ENCODE measurements at regions not wholly inside any gene's neighbourhood (a gene's known extent, or its start where the extent isn't known, plus 50 kb on each side); places are given as distances from the start of the nearest gene placed in this dataset.

DNA sequence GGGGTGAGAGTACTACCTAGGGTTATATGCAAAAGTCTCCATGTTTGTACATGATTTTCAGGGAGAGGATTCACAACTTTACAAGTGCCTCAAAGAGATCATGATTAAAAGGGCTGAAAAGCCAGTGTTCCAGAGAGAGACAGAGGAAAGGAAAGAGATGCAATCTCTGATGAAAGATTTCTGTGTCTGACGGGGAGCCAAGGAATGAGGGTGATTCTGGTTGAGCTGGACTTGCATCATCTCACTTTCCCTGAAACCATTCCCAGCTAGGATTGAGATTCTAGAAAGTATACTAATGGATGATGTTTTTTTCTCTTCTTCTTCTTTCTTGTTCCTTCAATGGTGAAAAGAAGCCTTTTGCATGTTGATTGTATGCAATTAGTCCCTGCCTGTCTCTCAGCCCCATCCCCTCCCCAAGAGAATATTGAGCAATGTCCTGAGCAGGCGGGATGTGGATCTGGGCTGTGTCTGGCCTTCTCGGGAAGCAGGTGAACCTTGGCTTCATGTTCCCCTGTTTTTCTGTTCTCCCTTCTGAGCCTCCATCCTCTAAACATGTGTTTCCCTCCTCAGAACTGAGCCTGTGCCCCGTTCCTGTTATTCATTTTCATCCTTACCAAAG lies 186.1 kb downstream of the ZNF365 start:
- no peaks in the 10 kb centered on the region for H3K9me2 ChIP-seq (replicated peaks; ENCODE audit: low read length)
- TF ChIP-seq EZH2phosphoT487 (IDR thresholded peaks at IDR 0.05; ENCODE audit: borderline replicate concordance, low read length) (no peak), EZH2 (IDR thresholded peaks at IDR 0.05; ENCODE audit: low read length, unreplicated experiment) (no peak)
- TF ChIP-seq, protein P1, sequence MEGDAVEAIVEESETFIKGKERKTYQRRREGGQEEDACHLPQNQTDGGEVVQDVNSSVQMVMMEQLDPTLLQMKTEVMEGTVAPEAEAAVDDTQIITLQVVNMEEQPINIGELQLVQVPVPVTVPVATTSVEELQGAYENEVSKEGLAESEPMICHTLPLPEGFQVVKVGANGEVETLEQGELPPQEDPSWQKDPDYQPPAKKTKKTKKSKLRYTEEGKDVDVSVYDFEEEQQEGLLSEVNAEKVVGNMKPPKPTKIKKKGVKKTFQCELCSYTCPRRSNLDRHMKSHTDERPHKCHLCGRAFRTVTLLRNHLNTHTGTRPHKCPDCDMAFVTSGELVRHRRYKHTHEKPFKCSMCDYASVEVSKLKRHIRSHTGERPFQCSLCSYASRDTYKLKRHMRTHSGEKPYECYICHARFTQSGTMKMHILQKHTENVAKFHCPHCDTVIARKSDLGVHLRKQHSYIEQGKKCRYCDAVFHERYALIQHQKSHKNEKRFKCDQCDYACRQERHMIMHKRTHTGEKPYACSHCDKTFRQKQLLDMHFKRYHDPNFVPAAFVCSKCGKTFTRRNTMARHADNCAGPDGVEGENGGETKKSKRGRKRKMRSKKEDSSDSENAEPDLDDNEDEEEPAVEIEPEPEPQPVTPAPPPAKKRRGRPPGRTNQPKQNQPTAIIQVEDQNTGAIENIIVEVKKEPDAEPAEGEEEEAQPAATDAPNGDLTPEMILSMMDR (conservative IDR thresholded peaks at IDR 0.05; ENCODE audit: low read depth, low read length): no peak
- H3K27ac ChIP-seq (ENCODE audit: low read length): no peak overlapping the region
- no peaks in the 10 kb centered on the region for H3K9me3 ChIP-seq (ENCODE audit: low read length)
- H3K79me2 ChIP-seq (ENCODE audit: low read length): no peaks in the 10 kb centered on the region
- intact Hi-C loops (cut with micrococcal nuclease): no loop called here
- H3K4me1 ChIP-seq (ENCODE audit: insufficient read depth, low read length): peaks cover 10% of the 10 kb centered on the region
- DNase-seq: peak; percentile 42
- H3K36me3 ChIP-seq (ENCODE audit: low read depth, low read length): no peaks in the 10 kb centered on the region
- H4K20me1 ChIP-seq (ENCODE audit: low read length): no peaks in the 10 kb centered on the region
- no TSS peak for BruUV-seq (replicated peaks)
- H3K4me2 ChIP-seq (ENCODE audit: low read length): no peak overlapping the region
- no peaks in the 10 kb centered on the region for H3K27me3 ChIP-seq (ENCODE audit: low read length)
- no peak for ATAC-seq
- ChIA-PET POLR2A (ENCODE audit: unreplicated experiment) (no interaction called here), CTCF (no interaction called here)
- H3K9ac ChIP-seq (ENCODE audit: low read length): no peak overlapping the region
- no peak overlapping the region for H2AFZ ChIP-seq (ENCODE audit: low read length)
- no peaks in the 10 kb centered on the region for H3F3A ChIP-seq (ENCODE audit: low read length, unreplicated experiment)
- H3K4me3 ChIP-seq (ENCODE audit: low read length): no peak overlapping the region

DNA sequence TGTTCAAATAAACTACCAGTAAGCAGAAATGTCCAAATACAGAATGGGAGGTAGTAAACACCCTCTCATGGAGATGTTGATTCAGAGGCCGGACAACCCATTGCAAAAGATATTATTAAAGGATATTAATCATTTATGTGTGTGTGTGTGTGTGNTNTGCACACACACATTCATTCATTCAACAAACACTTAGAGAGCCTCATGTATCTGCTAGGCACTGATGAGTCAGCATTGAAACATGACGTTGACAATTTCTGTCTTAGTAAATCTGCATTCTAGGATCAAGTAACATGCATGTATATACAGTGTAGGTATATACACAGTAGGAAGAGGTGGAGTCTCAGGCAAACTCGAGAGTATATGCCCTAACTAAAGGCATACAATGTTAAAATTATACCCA lies 187.0 kb downstream of the ZNF365 start:
- ATAC-seq (peak; percentile 26; the same call in 1 of the 2 replicates), DNase-seq (peak; percentile 84)
- no peak for TF ChIP-seq EZH2phosphoT487 (IDR thresholded peaks at IDR 0.05; ENCODE audit: borderline replicate concordance, low read length)
- H3F3A ChIP-seq (ENCODE audit: low read length, unreplicated experiment): no peaks in the 10 kb centered on the region
- POLR2A ChIA-PET (ENCODE audit: unreplicated experiment): no interaction called here
- H3K4me1 ChIP-seq (ENCODE audit: insufficient read depth, low read length): peaks cover 10% of the 10 kb centered on the region
- H3K79me2 ChIP-seq (ENCODE audit: low read length): no peaks in the 10 kb centered on the region
- no peaks in the 10 kb centered on the region for H3K27me3 ChIP-seq (ENCODE audit: low read length)
- intact Hi-C loops (cut with micrococcal nuclease): no loop called here
- no TSS peak for BruUV-seq (replicated peaks)
- H3K27ac ChIP-seq (ENCODE audit: low read length): no peak overlapping the region
- CTCF ChIA-PET: no interaction called here
- no peak overlapping the region for H2AFZ ChIP-seq (ENCODE audit: low read length)
- H3K36me3 ChIP-seq (ENCODE audit: low read depth, low read length): no peaks in the 10 kb centered on the region
- H3K9me2 ChIP-seq (replicated peaks; ENCODE audit: low read length): no peaks in the 10 kb centered on the region
- no peaks in the 10 kb centered on the region for H3K9me3 ChIP-seq (ENCODE audit: low read length)
- no peak overlapping the region for H3K9ac ChIP-seq (ENCODE audit: low read length)
- no peak overlapping the region for H3K4me2 ChIP-seq (ENCODE audit: low read length)
- no peaks in the 10 kb centered on the region for H4K20me1 ChIP-seq (ENCODE audit: low read length)
- H3K4me3 ChIP-seq (ENCODE audit: low read length): no peak overlapping the region

DNA sequence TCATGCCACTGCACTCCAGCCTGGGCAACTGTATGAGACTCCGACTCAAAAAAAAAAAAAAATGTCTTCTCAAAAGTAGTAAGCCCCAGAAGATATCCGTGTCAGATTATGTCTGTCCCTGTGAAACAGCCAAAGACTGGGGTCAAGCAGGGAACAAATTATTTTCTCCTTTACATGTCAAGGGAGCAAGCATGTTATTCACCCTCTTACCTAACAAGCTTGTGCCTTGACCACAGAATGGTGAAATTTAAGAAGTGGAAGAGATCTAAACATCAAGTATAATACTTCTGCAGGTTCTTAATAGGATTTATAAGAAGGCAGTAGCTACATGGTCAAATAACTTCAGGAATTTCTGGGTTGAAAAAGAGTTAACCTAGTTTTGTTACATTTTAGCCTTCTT lies 187.9 kb downstream of the ZNF365 start:
- H3K27ac ChIP-seq (ENCODE audit: low read length): no peak overlapping the region
- POLR2A ChIA-PET (ENCODE audit: unreplicated experiment): no interaction called here
- no peaks in the 10 kb centered on the region for H3K9me2 ChIP-seq (replicated peaks; ENCODE audit: low read length)
- ATAC-seq (no peak), DNase-seq (no peak)
- H4K20me1 ChIP-seq (ENCODE audit: low read length): no peaks in the 10 kb centered on the region
- CTCF ChIA-PET: interaction anchor here (0.7 kb wide), 1 partner anchor 48 kb away, joined by 3 read pairs; no protein-coding TSS in a partner anchor
- no peak overlapping the region for H2AFZ ChIP-seq (ENCODE audit: low read length)
- peaks cover 10% of the 10 kb centered on the region for H3K4me1 ChIP-seq (ENCODE audit: insufficient read depth, low read length)
- intact Hi-C loops (cut with micrococcal nuclease): no loop called here
- no peak overlapping the region for H3K4me2 ChIP-seq (ENCODE audit: low read length)
- H3K27me3 ChIP-seq (ENCODE audit: low read length): no peaks in the 10 kb centered on the region
- no peak for TF ChIP-seq EZH2 (IDR thresholded peaks at IDR 0.05; ENCODE audit: low read length, unreplicated experiment)
- TF ChIP-seq, protein P1 (conservative IDR thresholded peaks at IDR 0.05; ENCODE audit: low read depth, low read length): no peak
- no peak for TF ChIP-seq EZH2phosphoT487 (IDR thresholded peaks at IDR 0.05; ENCODE audit: borderline replicate concordance, low read length)
- no peaks in the 10 kb centered on the region for H3K79me2 ChIP-seq (ENCODE audit: low read length)
- H3K36me3 ChIP-seq (ENCODE audit: low read depth, low read length): no peaks in the 10 kb centered on the region
- no peaks in the 10 kb centered on the region for H3F3A ChIP-seq (ENCODE audit: low read length, unreplicated experiment)
- H3K9ac ChIP-seq (ENCODE audit: low read length): no peak overlapping the region
- BruUV-seq (replicated peaks): no TSS peak
- H3K9me3 ChIP-seq (ENCODE audit: low read length): no peaks in the 10 kb centered on the region
- no peak overlapping the region for H3K4me3 ChIP-seq (ENCODE audit: low read length)
